Lower leg skin (tissue), 4 donors: ENCODE measurements at regions not wholly inside any gene's neighbourhood (a gene's known extent, or its start where the extent isn't known, plus 50 kb on each side); places are given as distances from the start of the nearest gene placed in this dataset.

ENCODE experiments used
- DNase-seq, 2 donors: peaks; one replicate each; pipeline ENCODE4 v3.0.0-alpha.2; 2019; ENCODE audit warnings: low spot score in 2 of 2
- H3K4me3 ChIP-seq: fragments of 200-600 bp; sonication (generic); 2 replicates; pipeline ENCODE4 v1.5.1; 2017; ENCODE audit warnings: mild to moderate bottlenecking, low read depth; ENCODE audit not compliant: poor library complexity, severe bottlenecking
- POLR2A ChIP-seq, 2 donors: fragments of 450-650 bp; IDR thresholded peaks; one replicate each; pipeline ENCODE4 v1.6.1; 2016 to 2017; ENCODE audit warnings: antibody characterized with exemption in 2 of 2, mild to moderate bottlenecking in 1 of 2, moderate library complexity in 1 of 2
- WGBS, 2 donors: methylation state at CpG; one replicate each; pipeline ENCODE4 v1.1.5; 2018; 5-methylcytosine and 5-hydroxymethylcytosine counted together
- intact Hi-C: fragments of 100-400 bp; cut with DNase I; formaldehyde crosslinking; loops from one replicate; pipeline ENCODE4 v1.15.0; 2023; ENCODE audit warnings: low total_unique reads
- TF ChIP-seq, protein P1 (sequence below), 3 donors: fragments of 450-650 bp; IDR thresholded peaks; one replicate each; pipeline ENCODE4 v1.5.1; 2016; ENCODE audit warnings: antibody characterized with exemption in 3 of 3, mild to moderate bottlenecking in 3 of 3, moderate library complexity in 2 of 3

DNA sequence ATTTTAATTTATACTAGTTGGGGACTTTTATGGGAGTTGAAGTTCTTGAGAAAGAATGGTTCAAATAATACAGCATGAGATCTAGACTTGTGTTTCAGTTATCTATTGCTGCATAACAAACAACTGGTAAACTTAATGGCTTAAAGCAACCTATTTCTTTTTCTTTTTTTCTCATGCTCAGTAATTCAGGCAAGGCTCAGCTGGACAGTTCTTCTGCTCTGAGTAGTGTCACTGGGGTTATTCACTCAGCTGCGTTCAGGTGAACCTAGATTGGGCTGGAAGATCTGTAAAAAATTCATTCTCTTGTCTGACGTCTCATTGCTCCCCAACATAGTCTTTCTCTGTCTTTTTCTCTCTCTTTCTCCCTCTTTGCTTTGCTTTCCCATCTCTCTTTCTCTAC, 291.7 kb downstream of the GBA3 start:
- intact Hi-C loops: no loop called here
- H3K4me3 ChIP-seq: no peak overlapping the region
- DNase-seq: no peak
- WGBS, 2 donors: 78 to 86% methylated on average over 2 of the region's 2 CpGs
- TF ChIP-seq, protein P1, sequence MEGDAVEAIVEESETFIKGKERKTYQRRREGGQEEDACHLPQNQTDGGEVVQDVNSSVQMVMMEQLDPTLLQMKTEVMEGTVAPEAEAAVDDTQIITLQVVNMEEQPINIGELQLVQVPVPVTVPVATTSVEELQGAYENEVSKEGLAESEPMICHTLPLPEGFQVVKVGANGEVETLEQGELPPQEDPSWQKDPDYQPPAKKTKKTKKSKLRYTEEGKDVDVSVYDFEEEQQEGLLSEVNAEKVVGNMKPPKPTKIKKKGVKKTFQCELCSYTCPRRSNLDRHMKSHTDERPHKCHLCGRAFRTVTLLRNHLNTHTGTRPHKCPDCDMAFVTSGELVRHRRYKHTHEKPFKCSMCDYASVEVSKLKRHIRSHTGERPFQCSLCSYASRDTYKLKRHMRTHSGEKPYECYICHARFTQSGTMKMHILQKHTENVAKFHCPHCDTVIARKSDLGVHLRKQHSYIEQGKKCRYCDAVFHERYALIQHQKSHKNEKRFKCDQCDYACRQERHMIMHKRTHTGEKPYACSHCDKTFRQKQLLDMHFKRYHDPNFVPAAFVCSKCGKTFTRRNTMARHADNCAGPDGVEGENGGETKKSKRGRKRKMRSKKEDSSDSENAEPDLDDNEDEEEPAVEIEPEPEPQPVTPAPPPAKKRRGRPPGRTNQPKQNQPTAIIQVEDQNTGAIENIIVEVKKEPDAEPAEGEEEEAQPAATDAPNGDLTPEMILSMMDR (IDR thresholded peaks at IDR 0.05): no peak
- no peak for TF ChIP-seq POLR2A (IDR thresholded peaks at IDR 0.05)

DNA sequence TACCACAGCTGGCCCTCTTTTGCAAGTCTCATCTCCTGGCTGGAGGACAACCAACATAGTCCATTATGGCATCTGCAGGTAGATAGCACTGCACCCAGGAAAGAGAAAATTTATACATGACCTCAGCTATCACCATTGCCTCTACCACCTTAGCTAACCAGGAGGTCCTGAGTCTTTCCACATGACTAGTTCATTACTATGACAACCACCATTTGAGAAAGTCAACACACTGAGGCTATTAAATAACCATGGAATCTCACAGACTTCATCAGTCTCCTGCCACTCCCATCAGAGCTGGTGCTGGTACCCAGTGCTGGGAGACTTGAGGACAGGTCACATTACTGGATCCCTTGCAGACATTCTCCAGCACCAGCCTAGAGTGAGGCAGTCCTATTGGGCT, 285.9 kb downstream of the GBA3 start:
- intact Hi-C loops: no loop called here
- no peak for TF ChIP-seq POLR2A (IDR thresholded peaks at IDR 0.05)
- TF ChIP-seq, protein P1 (IDR thresholded peaks at IDR 0.05): no peak
- no peak overlapping the region for H3K4me3 ChIP-seq
- DNase-seq: no peak

GRCh38 chr4:22970665-22971064, 277.9 kb downstream of the GBA3 start:
- H3K4me3 ChIP-seq: no peak overlapping the region
- intact Hi-C loops: no loop called here
- TF ChIP-seq, protein P1 (IDR thresholded peaks at IDR 0.05): no peak
- TF ChIP-seq POLR2A (IDR thresholded peaks at IDR 0.05): no peak
- no peak for DNase-seq
- 69 to 78% methylated on average over 1 of the region's 1 CpG for WGBS, 2 donors

- DNase-seq: no peak
- 43 to 48% methylated on average over 4 of the region's 4 CpGs for WGBS, 2 donors
- intact Hi-C loops: no loop called here
- H3K4me3 ChIP-seq: no peak overlapping the region
- TF ChIP-seq, protein P1 (IDR thresholded peaks at IDR 0.05): no peak
- TF ChIP-seq POLR2A (IDR thresholded peaks at IDR 0.05): no peak
These were observed 276.7 kb downstream of the GBA3 start for GRCh38 chr4:22969287-22969896.

- no peak overlapping the region for H3K4me3 ChIP-seq
- TF ChIP-seq, protein P1 (IDR thresholded peaks at IDR 0.05): no peak
- no peak for TF ChIP-seq POLR2A (IDR thresholded peaks at IDR 0.05)
- no peak for DNase-seq
- intact Hi-C loops: no loop called here
- 32 to 36% methylated on average over 4 of the region's 4 CpGs for WGBS, 2 donors
These were observed 269.6 kb downstream of the GBA3 start for GRCh38 chr4:22962295-22962694.

DNA sequence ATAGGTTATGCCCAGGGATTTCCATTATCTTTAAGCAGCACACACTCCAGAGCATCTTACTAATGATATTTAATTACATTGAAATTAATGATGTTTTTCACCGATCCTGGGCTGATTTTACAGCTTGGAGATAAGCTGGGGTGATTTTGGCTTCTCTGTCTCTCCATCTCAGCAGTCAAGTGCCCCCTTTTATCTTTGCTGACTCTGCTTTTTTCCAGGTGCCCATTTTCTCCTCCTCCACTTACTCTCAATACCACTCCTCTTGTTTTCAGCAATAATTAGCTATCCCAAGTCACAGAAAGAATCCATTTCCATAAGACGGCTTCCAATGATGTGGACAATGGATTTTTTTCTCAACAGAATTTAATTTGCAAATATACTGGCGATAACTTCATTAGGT, 266.7 kb downstream of the GBA3 start:
- 53 to 59% methylated on average over 3 of the region's 3 CpGs for WGBS, 2 donors

More for the DNA sequence above, 266.7 kb downstream of the GBA3 start:
- TF ChIP-seq POLR2A (IDR thresholded peaks at IDR 0.05): no peak
- TF ChIP-seq, protein P1 (IDR thresholded peaks at IDR 0.05): no peak
- intact Hi-C loops: no loop called here
- DNase-seq: no peak
- no peak overlapping the region for H3K4me3 ChIP-seq
